HL-60 (cell line): ENCODE measurements at regions not wholly inside any gene's neighbourhood (a gene's known extent, or its start where the extent isn't known, plus 50 kb on each side); places are given as distances from the start of the nearest gene placed in this dataset.

Experiments
- CTCF ChIP-seq: IDR thresholded peaks from one replicate; pipeline ENCODE4 v1.5.1; 2011; ENCODE audit warnings: low read length, control low read depth, inconsistent platforms; ENCODE audit not compliant: insufficient read depth
- POLR2AphosphoS5 ChIP-seq: IDR thresholded peaks from 2 replicates; pipeline ENCODE4 v1.6.1; 2012; ENCODE audit warnings: low read depth
- REST ChIP-seq: IDR thresholded peaks from 2 replicates; pipeline ENCODE4 v1.6.1; 2012; ENCODE audit warnings: low read depth; ENCODE audit not compliant: insufficient replicate concordance
- SPI1 ChIP-seq: IDR thresholded peaks from 2 replicates; pipeline ENCODE4 v1.6.1; 2012; ENCODE audit warnings: low read depth, mild to moderate bottlenecking, borderline replicate concordance

GRCh38 chr13:64528838-64529237, 2701.3 kb downstream of the PCDH9 start:
- TF ChIP-seq CTCF, result no peak
- no peak for TF ChIP-seq POLR2AphosphoS5
- TF ChIP-seq REST, result no peak
- no peak for TF ChIP-seq SPI1
